ENCODE measurements at regions not wholly inside any gene's neighbourhood (a gene's known extent, or its start where the extent isn't known, plus 50 kb on each side); places are given as distances from the start of the nearest gene placed in this dataset.

DNA sequence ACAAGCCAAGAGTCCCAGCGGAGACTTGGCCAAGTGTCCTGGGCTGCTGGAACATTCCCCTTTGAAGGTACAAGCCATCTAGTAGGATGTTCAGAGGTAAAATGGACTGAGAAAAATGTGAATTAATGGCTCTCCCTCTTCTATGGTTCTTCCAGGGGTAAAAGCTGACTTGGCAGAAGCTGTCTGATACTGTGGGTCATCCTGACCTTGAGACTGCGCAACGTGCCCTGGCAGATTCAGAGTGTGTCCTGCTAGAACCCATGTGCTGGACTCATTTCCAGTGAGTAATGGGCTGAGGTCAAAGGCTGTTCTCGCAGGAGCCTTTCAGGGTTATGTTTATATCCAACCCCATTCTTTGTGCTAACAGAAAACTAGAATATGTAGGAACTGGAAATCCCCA, 423.0 kb upstream of the CD180 start:
- Histone ChIP-seq H3K27ac (ENCODE audit: low read depth, low read length) (no peak overlapping the region), H3K4me3 (ENCODE audit: low read depth, low read length) (no peak overlapping the region)
- 93% methylated on average over 3 of the region's 4 CpGs for WGBS (ENCODE audit: insufficient coverage)

DNA sequence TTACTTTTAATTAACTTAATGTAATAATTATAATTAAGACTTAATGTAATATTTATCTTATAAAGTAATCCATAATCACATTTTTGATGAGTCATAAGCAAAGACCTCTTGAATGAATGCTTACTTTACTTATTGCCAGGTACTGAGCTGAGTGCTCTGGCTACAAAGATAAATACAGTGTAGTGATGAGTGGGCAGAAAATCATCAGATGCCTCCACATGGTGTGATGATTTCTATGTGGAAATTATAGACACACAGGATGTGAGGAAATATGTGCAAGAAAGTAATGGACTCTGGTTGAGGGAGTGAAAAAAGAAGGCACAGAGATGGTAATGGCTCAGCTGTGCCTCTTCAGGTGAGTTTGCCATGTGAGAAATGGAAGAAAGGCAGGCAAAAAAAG, 422.6 kb upstream of the CD180 start:
- no peak for DNase-seq (ENCODE audit: low read depth in 4 of 6, low spot score in 6 of 6)
- no peaks in the 10 kb centered on the region for H3K4me1 ChIP-seq (ENCODE audit: control insufficient read depth, insufficient read depth, low read length)
- no peaks in the 10 kb centered on the region for H3K36me3 ChIP-seq (ENCODE audit: control insufficient read depth, insufficient read depth, low read length)
- H3K4me3 ChIP-seq (ENCODE audit: low read depth, low read length), result no peak overlapping the region
- no peaks in the 10 kb centered on the region for H3K27me3 ChIP-seq (ENCODE audit: control insufficient read depth, insufficient read depth, low read length)
- no peaks in the 10 kb centered on the region for H3K9me3 ChIP-seq (ENCODE audit: control insufficient read depth, insufficient read depth, low read length)
- no peak overlapping the region for H3K27ac ChIP-seq (ENCODE audit: low read depth, low read length)

More for the DNA sequence above, 423.0 kb upstream of the CD180 start:
- H3K9me3 ChIP-seq (ENCODE audit: control insufficient read depth, insufficient read depth, low read length), result no peaks in the 10 kb centered on the region
- no peaks in the 10 kb centered on the region for H3K36me3 ChIP-seq (ENCODE audit: control insufficient read depth, insufficient read depth, low read length)
- DNase-seq (ENCODE audit: low read depth in 4 of 6, low spot score in 6 of 6), result no peak
- H3K27me3 ChIP-seq (ENCODE audit: control insufficient read depth, insufficient read depth, low read length), result no peaks in the 10 kb centered on the region
- no peaks in the 10 kb centered on the region for H3K4me1 ChIP-seq (ENCODE audit: control insufficient read depth, insufficient read depth, low read length)

DNA sequence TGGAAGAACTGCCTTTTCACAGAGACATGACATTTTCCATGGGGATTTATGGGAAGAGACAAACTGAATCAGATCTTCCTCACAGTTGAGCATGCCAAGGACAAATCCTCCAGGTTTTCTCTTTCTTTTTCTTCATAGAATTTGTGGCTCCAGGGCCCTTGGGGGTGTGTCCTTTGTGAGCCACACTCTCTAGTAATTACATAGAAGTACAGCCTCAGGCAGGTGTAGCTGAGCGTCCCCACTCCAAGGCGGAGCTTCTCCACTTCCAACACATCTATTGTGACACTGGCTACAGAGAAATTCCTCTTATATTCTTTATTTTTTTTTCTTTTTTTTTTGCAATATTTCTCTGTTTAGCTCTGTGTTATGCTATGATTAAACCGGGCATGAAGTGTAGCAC, 420.5 kb upstream of the CD180 start:
- Histone ChIP-seq H3K4me3 (ENCODE audit: low read depth, low read length) (no peak overlapping the region), H3K36me3 (ENCODE audit: control insufficient read depth, insufficient read depth, low read length) (no peaks in the 10 kb centered on the region), H3K27me3 (ENCODE audit: control insufficient read depth, insufficient read depth, low read length) (no peaks in the 10 kb centered on the region), H3K4me1 (ENCODE audit: control insufficient read depth, insufficient read depth, low read length) (no peaks in the 10 kb centered on the region), H3K9me3 (ENCODE audit: control insufficient read depth, insufficient read depth, low read length) (no peaks in the 10 kb centered on the region), H3K27ac (ENCODE audit: low read depth, low read length) (no peak overlapping the region)
- WGBS (ENCODE audit: insufficient coverage), result no CpG with 5 or more reads among the region's 3 CpGs
- no peak for DNase-seq (ENCODE audit: low read depth in 4 of 6, low spot score in 6 of 6)

DNA sequence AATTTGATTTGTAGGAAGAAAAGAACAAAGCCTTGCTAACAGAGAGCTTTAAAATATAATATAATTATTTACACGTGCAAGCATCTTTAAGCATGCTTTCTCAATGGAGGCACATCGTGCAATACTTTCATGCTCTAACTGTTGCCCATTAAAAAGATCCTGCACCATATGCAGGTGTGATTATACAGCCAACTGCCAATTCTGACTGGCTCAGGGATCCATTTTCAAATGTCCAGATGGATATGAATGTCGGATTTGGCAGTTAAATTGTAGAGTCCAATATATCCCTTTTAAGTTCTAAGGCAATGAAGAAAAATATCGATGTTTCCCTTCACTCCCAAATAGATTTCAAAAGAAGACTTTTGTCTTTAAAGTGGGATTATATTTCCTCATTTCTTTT, 416.4 kb upstream of the CD180 start:
- H3K4me1 ChIP-seq (ENCODE audit: control insufficient read depth, insufficient read depth, low read length), result no peaks in the 10 kb centered on the region
- H3K4me3 ChIP-seq (ENCODE audit: low read depth, low read length), result no peak overlapping the region
- H3K9me3 ChIP-seq (ENCODE audit: control insufficient read depth, insufficient read depth, low read length), result no peaks in the 10 kb centered on the region
- H3K27me3 ChIP-seq (ENCODE audit: control insufficient read depth, insufficient read depth, low read length), result no peaks in the 10 kb centered on the region
- WGBS (ENCODE audit: insufficient coverage), result no CpG with 5 or more reads among the region's 4 CpGs
- no peaks in the 10 kb centered on the region for H3K36me3 ChIP-seq (ENCODE audit: control insufficient read depth, insufficient read depth, low read length)
- no peak overlapping the region for H3K27ac ChIP-seq (ENCODE audit: low read depth, low read length)
- peak in 1 of 6 donors; percentile 48 for DNase-seq (ENCODE audit: low read depth in 4 of 6, low spot score in 6 of 6)

DNA sequence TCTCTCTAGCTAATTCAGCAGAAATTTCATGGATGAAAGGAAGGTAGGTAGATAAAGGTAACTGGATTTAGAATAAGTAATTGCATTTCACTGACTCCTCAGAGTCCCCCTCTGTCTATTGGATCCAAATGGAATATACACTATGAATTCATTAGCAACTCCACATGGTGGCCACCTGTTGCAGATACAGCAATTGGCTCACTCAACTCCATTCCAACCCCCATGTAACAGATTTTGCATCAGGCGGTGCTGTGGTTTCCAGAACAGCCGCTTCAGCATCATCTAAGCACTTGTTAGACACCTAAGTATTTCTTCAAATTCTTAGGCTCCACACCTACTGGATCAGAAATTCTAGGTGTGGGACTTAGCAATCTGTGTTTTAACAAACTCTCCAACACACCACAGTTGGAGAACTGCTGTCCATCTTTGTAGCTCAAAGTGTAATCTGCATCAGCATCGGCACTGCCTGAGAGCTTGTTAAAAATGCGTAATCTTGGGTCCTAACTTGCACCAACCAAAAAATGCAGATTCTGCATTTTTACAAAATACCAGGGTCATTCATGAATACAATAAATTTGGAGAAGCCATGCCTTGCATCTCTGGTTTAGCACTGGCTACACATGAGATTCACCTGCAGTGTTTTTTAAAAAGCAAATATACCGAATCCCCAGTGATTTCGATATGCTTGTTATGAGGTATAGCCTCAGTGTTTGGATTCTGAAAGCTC, 413.8 kb upstream of the CD180 start:
- H3K4me3 ChIP-seq (ENCODE audit: low read depth, low read length), result no peak overlapping the region
- H3K9me3 ChIP-seq (ENCODE audit: control insufficient read depth, insufficient read depth, low read length), result no peaks in the 10 kb centered on the region
- H3K4me1 ChIP-seq (ENCODE audit: control insufficient read depth, insufficient read depth, low read length), result no peaks in the 10 kb centered on the region
- DNase-seq (ENCODE audit: low read depth in 4 of 6, low spot score in 6 of 6), result peak in 1 of 6 donors; percentile 28
- no peak overlapping the region for H3K27ac ChIP-seq (ENCODE audit: low read depth, low read length)
- H3K27me3 ChIP-seq (ENCODE audit: control insufficient read depth, insufficient read depth, low read length), result no peaks in the 10 kb centered on the region
- WGBS (ENCODE audit: insufficient coverage), result 100% methylated on average over 2 of the region's 6 CpGs
- H3K36me3 ChIP-seq (ENCODE audit: control insufficient read depth, insufficient read depth, low read length), result no peaks in the 10 kb centered on the region

DNA sequence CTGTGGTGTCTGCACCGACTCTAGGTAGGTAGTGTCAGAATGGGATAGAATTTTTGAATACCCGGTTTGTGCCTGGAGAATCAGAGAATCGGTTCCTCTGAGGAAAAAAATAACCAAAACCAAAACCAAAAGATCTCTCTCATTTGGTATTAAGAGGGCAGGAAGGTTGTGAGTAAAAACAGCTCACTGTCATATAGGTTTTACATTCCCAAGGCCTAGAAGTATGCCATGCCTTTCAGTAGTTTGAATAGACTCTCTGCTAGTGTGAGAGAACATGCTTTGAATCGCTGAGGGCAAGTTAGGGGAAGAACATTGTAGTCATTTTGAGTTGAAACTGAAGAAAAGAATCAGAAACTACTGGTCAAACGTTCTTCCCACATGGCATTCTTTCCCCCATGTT, 411.4 kb upstream of the CD180 start:
- H3K9me3 ChIP-seq (ENCODE audit: control insufficient read depth, insufficient read depth, low read length), result no peaks in the 10 kb centered on the region
- H3K4me3 ChIP-seq (ENCODE audit: low read depth, low read length), result no peak overlapping the region
- WGBS (ENCODE audit: insufficient coverage), result 93% methylated on average over 2 of the region's 5 CpGs
- DNase-seq (ENCODE audit: low read depth in 4 of 6, low spot score in 6 of 6), result no peak
- no peaks in the 10 kb centered on the region for H3K4me1 ChIP-seq (ENCODE audit: control insufficient read depth, insufficient read depth, low read length)
- H3K27ac ChIP-seq (ENCODE audit: low read depth, low read length), result no peak overlapping the region
- no peaks in the 10 kb centered on the region for H3K36me3 ChIP-seq (ENCODE audit: control insufficient read depth, insufficient read depth, low read length)
- no peaks in the 10 kb centered on the region for H3K27me3 ChIP-seq (ENCODE audit: control insufficient read depth, insufficient read depth, low read length)

DNA sequence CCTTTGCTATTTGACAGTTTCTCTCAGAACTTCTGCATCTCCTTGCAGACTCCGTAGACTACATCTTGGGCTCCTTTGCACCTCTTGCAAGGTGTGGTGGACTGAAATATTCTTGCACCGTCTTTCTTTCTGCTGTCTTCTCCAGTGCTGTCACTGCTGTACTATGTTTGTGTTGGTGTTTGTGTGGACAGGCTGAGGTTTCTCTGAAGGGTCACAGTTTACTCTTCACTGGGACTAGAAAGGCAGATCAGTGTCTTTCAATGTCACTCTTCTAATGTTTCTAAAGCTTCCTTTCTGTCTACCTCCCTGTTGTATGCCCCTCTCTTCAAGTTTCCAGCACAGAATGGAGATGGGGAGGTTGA, 410.0 kb upstream of the CD180 start:
- WGBS (ENCODE audit: insufficient coverage), result no CpG with 5 or more reads among the region's 2 CpGs
- H3K27ac ChIP-seq (ENCODE audit: low read depth, low read length), result no peak overlapping the region
- H3K36me3 ChIP-seq (ENCODE audit: control insufficient read depth, insufficient read depth, low read length), result no peaks in the 10 kb centered on the region
- no peak overlapping the region for H3K4me3 ChIP-seq (ENCODE audit: low read depth, low read length)
- H3K4me1 ChIP-seq (ENCODE audit: control insufficient read depth, insufficient read depth, low read length), result no peaks in the 10 kb centered on the region
- DNase-seq (ENCODE audit: low read depth in 4 of 6, low spot score in 6 of 6), result no peak
- H3K27me3 ChIP-seq (ENCODE audit: control insufficient read depth, insufficient read depth, low read length), result no peaks in the 10 kb centered on the region
- H3K9me3 ChIP-seq (ENCODE audit: control insufficient read depth, insufficient read depth, low read length), result peaks cover 2% of the 10 kb centered on the region

DNA sequence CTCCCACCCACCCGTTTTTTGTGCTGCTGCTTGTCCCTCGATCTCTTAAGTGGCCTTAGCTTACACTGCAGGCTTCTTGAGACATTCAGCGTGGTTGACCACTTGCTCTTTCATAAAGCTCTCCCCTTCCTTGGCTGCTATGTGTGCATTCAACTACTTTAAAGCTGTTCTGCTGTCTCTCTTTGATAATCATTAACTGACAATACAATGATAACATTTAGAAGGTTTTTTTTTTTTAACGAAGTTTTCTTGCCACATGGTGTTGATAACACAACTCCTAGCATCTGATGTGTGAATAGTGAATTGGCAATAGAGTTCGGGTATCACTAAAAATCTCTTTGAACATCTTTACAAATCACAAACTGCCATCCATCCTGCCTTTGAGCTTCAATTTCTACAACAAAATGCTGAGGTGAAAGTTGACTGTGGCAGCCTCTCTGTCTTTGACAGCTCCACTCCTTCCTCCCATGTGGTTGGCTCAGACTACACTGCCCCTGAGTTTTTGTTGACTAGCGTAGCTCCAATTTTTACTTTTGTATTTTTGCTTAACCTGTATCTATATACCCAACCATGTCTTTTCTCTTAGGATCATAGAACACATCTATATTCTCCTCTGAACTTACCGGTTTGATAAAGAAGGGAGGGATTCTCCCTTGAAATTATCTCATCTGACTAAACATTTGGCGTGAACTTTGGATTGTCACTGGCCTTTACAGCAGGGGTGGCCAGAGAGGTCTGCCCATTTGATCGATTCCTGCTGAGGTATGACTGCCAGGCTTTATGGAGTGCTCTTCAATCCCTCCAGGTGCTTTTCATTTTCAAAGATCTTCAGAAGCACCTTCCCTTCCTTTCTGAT, 409.4 kb upstream of the CD180 start:
- Histone ChIP-seq H3K27ac (ENCODE audit: low read depth, low read length) (no peak overlapping the region), H3K4me1 (ENCODE audit: control insufficient read depth, insufficient read depth, low read length) (no peaks in the 10 kb centered on the region), H3K36me3 (ENCODE audit: control insufficient read depth, insufficient read depth, low read length) (no peaks in the 10 kb centered on the region), H3K27me3 (ENCODE audit: control insufficient read depth, insufficient read depth, low read length) (no peaks in the 10 kb centered on the region), H3K9me3 (ENCODE audit: control insufficient read depth, insufficient read depth, low read length) (peaks cover 2% of the 10 kb centered on the region), H3K4me3 (ENCODE audit: low read depth, low read length) (no peak overlapping the region)
- WGBS (ENCODE audit: insufficient coverage), result 87% methylated on average over 4 of the region's 9 CpGs
- no peak for DNase-seq (ENCODE audit: low read depth in 4 of 6, low spot score in 6 of 6)

DNA sequence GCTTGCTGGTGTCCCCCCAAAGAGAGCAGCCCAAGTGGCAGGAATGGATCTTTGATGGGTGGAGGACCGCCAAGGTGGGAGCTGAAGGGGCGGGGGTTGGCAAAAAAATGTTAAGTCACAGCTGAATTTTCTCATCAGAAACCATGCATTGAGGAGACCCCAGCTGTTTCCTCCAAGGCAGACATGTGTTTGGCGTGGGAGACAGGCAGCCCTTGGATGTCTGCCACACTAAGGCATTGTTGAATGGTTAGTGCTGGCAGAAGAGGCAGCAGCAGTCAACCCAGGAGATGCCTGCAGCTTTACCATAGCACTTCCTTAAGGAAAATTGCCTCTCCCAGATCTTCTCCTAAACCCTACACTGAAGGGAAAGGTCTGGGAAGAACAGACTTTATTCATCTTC, 394.9 kb upstream of the CD180 start:
- peak in 4 of 6 donors; percentile 1 to 60 (median 8) for DNase-seq (ENCODE audit: low read depth in 4 of 6, low spot score in 6 of 6)
- 50% methylated on average over 3 of the region's 3 CpGs for WGBS (ENCODE audit: insufficient coverage)
- Histone ChIP-seq H3K27me3 (ENCODE audit: control insufficient read depth, insufficient read depth, low read length) (no peaks in the 10 kb centered on the region), H3K9me3 (ENCODE audit: control insufficient read depth, insufficient read depth, low read length) (no peaks in the 10 kb centered on the region), H3K36me3 (ENCODE audit: control insufficient read depth, insufficient read depth, low read length) (no peaks in the 10 kb centered on the region), H3K4me1 (ENCODE audit: control insufficient read depth, insufficient read depth, low read length) (peaks cover 3% of the 10 kb centered on the region), H3K27ac (ENCODE audit: low read depth, low read length) (no peak overlapping the region), H3K4me3 (ENCODE audit: low read depth, low read length) (no peak overlapping the region)

DNA sequence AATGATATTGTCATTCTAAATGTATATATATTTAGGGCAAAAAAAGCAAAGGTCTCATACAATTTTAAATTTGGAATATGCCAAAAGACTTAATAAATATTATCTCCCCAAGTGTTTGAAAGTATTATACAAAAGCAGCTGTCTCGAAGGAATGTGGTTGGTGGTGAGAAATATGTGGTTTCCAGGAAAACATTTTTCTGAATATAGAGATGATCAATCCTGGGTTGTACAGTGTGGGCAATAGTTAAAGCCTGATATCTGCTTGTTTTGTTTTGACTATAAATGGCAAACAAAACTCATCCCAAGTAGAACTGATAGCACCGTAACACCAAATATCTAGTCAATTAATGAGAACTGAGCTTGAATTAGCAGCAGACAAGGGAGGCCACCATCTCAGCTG, 391.8 kb upstream of the CD180 start:
- no peaks in the 10 kb centered on the region for H3K9me3 ChIP-seq (ENCODE audit: control insufficient read depth, insufficient read depth, low read length)
- H3K27ac ChIP-seq (ENCODE audit: low read depth, low read length), result no peak overlapping the region
- H3K36me3 ChIP-seq (ENCODE audit: control insufficient read depth, insufficient read depth, low read length), result no peaks in the 10 kb centered on the region
- H3K27me3 ChIP-seq (ENCODE audit: control insufficient read depth, insufficient read depth, low read length), result no peaks in the 10 kb centered on the region
- no peak for DNase-seq (ENCODE audit: low read depth in 4 of 6, low spot score in 6 of 6)
- no CpG with 5 or more reads among the region's 2 CpGs for WGBS (ENCODE audit: insufficient coverage)
- peaks cover 3% of the 10 kb centered on the region for H3K4me1 ChIP-seq (ENCODE audit: control insufficient read depth, insufficient read depth, low read length)
- H3K4me3 ChIP-seq (ENCODE audit: low read depth, low read length), result no peak overlapping the region

All from spinal cord (tissue), 9 donors.